NB4 (cell line): ENCODE measurements at regions not wholly inside any gene's neighbourhood (a gene's known extent, or its start where the extent isn't known, plus 50 kb on each side); places are given as distances from the start of the nearest gene placed in this dataset.

Experiments used
- CTCF ChIP-seq: IDR thresholded peaks from one replicate; pipeline ENCODE4 v1.5.1; 2012; ENCODE audit warnings: low read depth, low read length
- POLR2A ChIP-seq: IDR thresholded peaks from 2 replicates; pipeline ENCODE4 v1.6.1; 2011; ENCODE audit warnings: mild to moderate bottlenecking; ENCODE audit not compliant: insufficient read length; ENCODE audit errors: extremely low read depth

GRCh38 chr18:25736516-25736915 is 353.9 kb downstream of the SS18 start:
- TF ChIP-seq CTCF (no peak), POLR2A (no peak)
